Transverse colon (tissue), 4 donors: ENCODE measurements at regions not wholly inside any gene's neighbourhood (a gene's known extent, or its start where the extent isn't known, plus 50 kb on each side); places are given as distances from the start of the nearest gene placed in this dataset.
"Not testable (repeated sequence)": the region's sequence is repeated elsewhere in the genome, so short reads cannot be mapped to it uniquely, and the experiment has no call there.

ENCODE experiments used
- DNase-seq: peaks from one replicate; pipeline ENCODE4 v3.0.0-alpha.2; 2019
- H3K27ac ChIP-seq, 4 donors: fragments of 200-600 bp; sonication (generic); 2 replicates each; pipeline ENCODE4 v1.5.1; 2016 to 2018; ENCODE audit warnings: inconsistent platforms in 4 of 4
- H3K27me3 ChIP-seq: fragments of 200-600 bp; sonication (generic); 2 replicates; pipeline ENCODE4 v1.5.1; 2017; ENCODE audit warnings: inconsistent platforms
- H3K36me3 ChIP-seq, 4 donors: fragments of 200-600 bp; sonication (generic); 2 replicates each; pipeline ENCODE4 v1.5.1; 2017 to 2019; ENCODE audit warnings: inconsistent platforms in 4 of 4
- H3K4me1 ChIP-seq, 4 donors: fragments of 200-600 bp; sonication (generic); 2 replicates each; pipeline ENCODE4 v1.5.1; 2017 to 2020; ENCODE audit warnings: inconsistent platforms in 4 of 4
- H3K4me3 ChIP-seq, 4 donors: fragments of 200-600 bp; sonication (generic); 1 replicate in 1 of 4; 2 replicates in 3 of 4; pipeline versions ENCODE4 v1.5.1 to v1.6.1; 2017 to 2019; ENCODE audit warnings: inconsistent platforms in 4 of 4
- H3K9me3 ChIP-seq, 2 donors: fragments of 200-600 bp; sonication (generic); 2 replicates each; pipeline ENCODE4 v1.5.1; 2017 to 2019; ENCODE audit warnings: inconsistent platforms in 2 of 2
- EP300 ChIP-seq: sonication (generic); formaldehyde crosslinking; IDR thresholded peaks from one replicate; pipeline ENCODE4 v1.6.1; 2017; ENCODE audit warnings: antibody characterized with exemption, low read depth
- POLR2A ChIP-seq: fragments of 450-650 bp; IDR thresholded peaks from one replicate; pipeline ENCODE4 v1.6.1; 2016; ENCODE audit warnings: antibody characterized with exemption, mild to moderate bottlenecking, moderate library complexity
- POLR2AphosphoS5 ChIP-seq, 3 donors: sonication (generic); formaldehyde crosslinking; IDR thresholded peaks; one replicate each; pipeline ENCODE4 v1.6.1; 2016; ENCODE audit warnings: antibody characterized with exemption in 3 of 3
- WGBS, 2 donors: methylation state at CpG; one replicate each; pipeline ENCODE4 v1.1.5; 2018; ENCODE audit warnings: low coverage in 1 of 2; 5-methylcytosine and 5-hydroxymethylcytosine counted together
- in situ Hi-C, 4 donors: fragments of 200-750 bp; cut with MboI; loops; one replicate each; pipeline versions ENCODE4 v1.15.0 to v1.15.1; 2017; ENCODE audit warnings: low sequenced_read_pairs in 3 of 4, low pct_ligation_motif_present in 1 of 4, low pct_unique_long_range_greater_than_20kb in 1 of 4
- intact Hi-C: fragments of 100-400 bp; cut with DNase I; formaldehyde crosslinking; loops from one replicate; pipeline ENCODE4 v1.15.1; 2023; ENCODE audit warnings: low total_unique reads
- TF ChIP-seq, protein P1 (sequence below), 5 experiments: fragments of 200-600 bp in 3 of 5; fragments of 450-650 bp in 2 of 5; sonication (generic) in 3 of 5; IDR thresholded peaks; 1 replicate in 2 of 5; 2 replicates in 3 of 5; pipeline ENCODE4 v1.5.1; 2016 to 2017; ENCODE audit warnings: antibody characterized with exemption in 5 of 5, inconsistent platforms in 3 of 5, mild to moderate bottlenecking in 2 of 5, moderate library complexity in 1 of 5

DNA sequence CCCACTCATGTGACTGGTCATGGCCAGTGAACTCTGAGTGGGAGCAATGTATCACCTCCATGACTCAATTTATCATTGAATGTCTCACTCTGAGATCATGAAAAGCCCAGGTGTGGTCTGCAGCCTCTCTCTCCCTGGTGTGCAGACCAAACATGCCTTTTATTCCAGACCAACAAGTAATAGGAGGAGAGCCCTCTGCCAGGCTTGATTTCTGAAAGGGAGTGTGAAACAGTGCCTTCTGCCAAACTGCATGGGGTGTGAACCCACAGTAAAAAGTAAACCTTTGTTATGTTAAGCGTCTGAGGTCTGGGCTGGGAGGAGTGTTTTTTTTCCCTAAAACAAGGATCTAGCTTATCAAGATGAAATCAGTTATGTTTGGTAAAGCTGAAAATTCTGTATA lies 601.2 kb downstream of the ADCYAP1 start:
- H3K27me3 ChIP-seq, result no peaks in the 10 kb centered on the region
- in situ Hi-C loops (no loop called here), intact Hi-C loops (no loop called here)
- H3K36me3 ChIP-seq, result no peaks in the 10 kb centered on the region
- 45 to 50% methylated on average over 1 of the region's 1 CpG for WGBS, 2 donors
- TF ChIP-seq POLR2A (no peak), EP300 (no peak), POLR2AphosphoS5 (IDR thresholded peaks at IDR 0.05) (no peak)
- TF ChIP-seq, protein P1, sequence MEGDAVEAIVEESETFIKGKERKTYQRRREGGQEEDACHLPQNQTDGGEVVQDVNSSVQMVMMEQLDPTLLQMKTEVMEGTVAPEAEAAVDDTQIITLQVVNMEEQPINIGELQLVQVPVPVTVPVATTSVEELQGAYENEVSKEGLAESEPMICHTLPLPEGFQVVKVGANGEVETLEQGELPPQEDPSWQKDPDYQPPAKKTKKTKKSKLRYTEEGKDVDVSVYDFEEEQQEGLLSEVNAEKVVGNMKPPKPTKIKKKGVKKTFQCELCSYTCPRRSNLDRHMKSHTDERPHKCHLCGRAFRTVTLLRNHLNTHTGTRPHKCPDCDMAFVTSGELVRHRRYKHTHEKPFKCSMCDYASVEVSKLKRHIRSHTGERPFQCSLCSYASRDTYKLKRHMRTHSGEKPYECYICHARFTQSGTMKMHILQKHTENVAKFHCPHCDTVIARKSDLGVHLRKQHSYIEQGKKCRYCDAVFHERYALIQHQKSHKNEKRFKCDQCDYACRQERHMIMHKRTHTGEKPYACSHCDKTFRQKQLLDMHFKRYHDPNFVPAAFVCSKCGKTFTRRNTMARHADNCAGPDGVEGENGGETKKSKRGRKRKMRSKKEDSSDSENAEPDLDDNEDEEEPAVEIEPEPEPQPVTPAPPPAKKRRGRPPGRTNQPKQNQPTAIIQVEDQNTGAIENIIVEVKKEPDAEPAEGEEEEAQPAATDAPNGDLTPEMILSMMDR (IDR thresholded peaks at IDR 0.05), result no peak
- no peaks in the 10 kb centered on the region for H3K9me3 ChIP-seq
- no peaks in the 10 kb centered on the region for H3K4me1 ChIP-seq
- no peak for DNase-seq
- no peak overlapping the region for H3K4me3 ChIP-seq
- no peak overlapping the region for H3K27ac ChIP-seq

DNA sequence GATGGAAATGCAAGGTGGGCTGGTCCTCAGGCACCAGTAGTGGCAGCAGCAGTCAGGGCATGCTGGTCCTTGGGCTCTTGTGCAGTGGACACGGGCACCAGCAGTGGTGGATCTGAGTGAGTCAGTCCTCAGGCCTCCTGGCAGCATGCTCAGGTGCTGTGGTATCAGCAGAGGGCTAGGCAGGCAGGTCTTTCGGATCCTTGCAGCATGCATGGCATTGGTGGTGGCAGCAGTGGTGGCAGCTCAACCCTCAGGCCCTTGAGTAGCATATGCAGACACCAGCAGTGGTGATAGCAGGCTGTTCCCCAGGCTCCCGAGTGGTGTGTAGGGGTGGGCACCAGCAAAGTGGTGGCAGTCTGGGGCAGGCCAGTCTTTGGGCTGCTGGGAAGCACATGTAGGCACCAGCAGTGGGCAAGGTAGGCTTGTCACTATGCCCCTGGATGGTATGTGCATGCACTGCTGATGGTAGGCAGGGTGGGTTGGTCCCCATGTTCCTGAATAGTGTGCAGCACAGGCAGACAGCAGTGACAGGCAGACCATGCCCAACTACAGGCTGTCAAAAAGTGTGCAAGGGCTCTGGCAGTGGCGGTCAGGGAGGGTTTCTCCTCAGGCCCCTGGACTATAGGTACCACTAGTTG lies 606.0 kb downstream of the ADCYAP1 start:
- Histone ChIP-seq H3K36me3 (no peaks in the 10 kb centered on the region), H3K4me1 (no peaks in the 10 kb centered on the region), H3K9me3 (no peaks in the 10 kb centered on the region), H3K27ac (no peak overlapping the region), H3K27me3 (no peaks in the 10 kb centered on the region), H3K4me3 (no peak overlapping the region)
- TF ChIP-seq, protein P1 (IDR thresholded peaks at IDR 0.05), result no peak
- TF ChIP-seq POLR2A (no peak), POLR2AphosphoS5 (IDR thresholded peaks at IDR 0.05) (no peak), EP300 (no peak)
- DNase-seq, result no peak
- 71% methylated on average over 4 of the region's 4 CpGs; no CpG with 5 or more reads in 1 of the 2 donors for WGBS, 2 donors
- in situ Hi-C loops, result no loop called here
- intact Hi-C loops, result no loop called here

DNA sequence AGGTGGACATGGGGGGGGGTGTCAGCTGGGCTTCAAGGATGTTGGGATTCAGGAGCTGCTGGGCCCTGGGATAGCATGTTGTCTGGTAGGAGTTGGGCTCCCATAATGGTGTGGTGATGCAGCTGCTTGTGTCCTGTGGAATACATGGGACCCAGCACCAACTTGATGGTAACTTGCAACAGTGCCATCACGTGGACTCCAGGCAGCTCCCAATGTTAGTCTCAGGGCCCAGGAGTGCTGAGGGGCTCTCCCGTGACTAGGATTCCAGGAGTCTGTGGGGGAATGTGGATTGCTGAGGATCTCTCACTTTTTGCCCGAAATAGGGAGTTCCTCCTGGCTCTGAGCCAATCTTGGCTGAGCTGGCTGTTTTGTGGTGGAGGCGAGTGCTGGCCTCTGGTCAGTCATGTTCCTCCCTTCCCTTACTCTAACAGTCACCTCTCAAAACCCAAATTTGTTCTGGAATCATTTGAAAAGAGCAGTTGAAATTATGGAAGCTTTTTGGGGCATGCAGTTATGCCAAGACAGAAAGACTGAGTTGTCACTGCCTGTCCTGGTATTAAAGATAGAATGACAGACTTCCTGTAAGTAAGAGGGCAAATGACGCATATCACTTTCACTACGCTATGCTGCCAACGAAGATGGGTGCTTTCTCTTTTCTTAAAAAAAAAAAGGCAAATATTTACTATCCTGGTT lies 607.1 kb downstream of the ADCYAP1 start:
- 60 to 73% methylated on average over 3 to 7 of the region's 7 CpGs for WGBS, 2 donors
- no peaks in the 10 kb centered on the region for H3K9me3 ChIP-seq
- intact Hi-C loops, result no loop called here
- no peak overlapping the region for H3K4me3 ChIP-seq
- no peaks in the 10 kb centered on the region for H3K27me3 ChIP-seq
- in situ Hi-C loops, result no loop called here
- no peak for DNase-seq
- TF ChIP-seq EP300 (no peak), POLR2A (no peak), POLR2AphosphoS5 (IDR thresholded peaks at IDR 0.05) (no peak)
- TF ChIP-seq, protein P1 (IDR thresholded peaks at IDR 0.05), result no peak
- H3K36me3 ChIP-seq, result no peaks in the 10 kb centered on the region
- no peaks in the 10 kb centered on the region for H3K4me1 ChIP-seq
- H3K27ac ChIP-seq, result no peak overlapping the region

DNA sequence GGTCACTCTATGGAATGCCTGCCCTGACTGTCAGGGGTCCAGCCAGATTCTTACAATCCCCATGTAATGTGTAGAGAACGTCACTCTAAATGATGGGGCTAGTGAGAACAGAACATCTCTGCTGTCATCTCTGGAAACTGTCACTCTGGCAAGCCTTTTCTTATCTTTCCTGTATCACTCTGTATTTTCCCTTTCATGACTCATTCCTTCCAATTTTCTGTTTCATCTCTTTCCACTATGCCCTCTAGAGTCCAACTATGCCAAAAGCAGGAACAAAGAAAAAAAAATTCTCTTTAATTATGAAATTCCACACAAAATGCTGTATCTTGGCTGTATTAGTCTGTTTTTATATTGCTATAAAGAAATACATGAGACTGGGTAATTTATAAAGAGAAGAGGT lies 608.8 kb downstream of the ADCYAP1 start:
- no peaks in the 10 kb centered on the region for H3K9me3 ChIP-seq
- no peak overlapping the region for H3K4me3 ChIP-seq
- no peaks in the 10 kb centered on the region for H3K27me3 ChIP-seq
- intact Hi-C loops, result no loop called here
- DNase-seq, result no peak
- TF ChIP-seq EP300 (no peak), POLR2A (no peak), POLR2AphosphoS5 (IDR thresholded peaks at IDR 0.05) (no peak)
- TF ChIP-seq, protein P1 (IDR thresholded peaks at IDR 0.05), result no peak
- H3K27ac ChIP-seq, result no peak overlapping the region
- H3K4me1 ChIP-seq, result no peaks in the 10 kb centered on the region
- WGBS, 2 donors, result 60 to 64% methylated on average over 1 of the region's 1 CpG
- no peaks in the 10 kb centered on the region for H3K36me3 ChIP-seq
- in situ Hi-C loops, result no loop called here

DNA sequence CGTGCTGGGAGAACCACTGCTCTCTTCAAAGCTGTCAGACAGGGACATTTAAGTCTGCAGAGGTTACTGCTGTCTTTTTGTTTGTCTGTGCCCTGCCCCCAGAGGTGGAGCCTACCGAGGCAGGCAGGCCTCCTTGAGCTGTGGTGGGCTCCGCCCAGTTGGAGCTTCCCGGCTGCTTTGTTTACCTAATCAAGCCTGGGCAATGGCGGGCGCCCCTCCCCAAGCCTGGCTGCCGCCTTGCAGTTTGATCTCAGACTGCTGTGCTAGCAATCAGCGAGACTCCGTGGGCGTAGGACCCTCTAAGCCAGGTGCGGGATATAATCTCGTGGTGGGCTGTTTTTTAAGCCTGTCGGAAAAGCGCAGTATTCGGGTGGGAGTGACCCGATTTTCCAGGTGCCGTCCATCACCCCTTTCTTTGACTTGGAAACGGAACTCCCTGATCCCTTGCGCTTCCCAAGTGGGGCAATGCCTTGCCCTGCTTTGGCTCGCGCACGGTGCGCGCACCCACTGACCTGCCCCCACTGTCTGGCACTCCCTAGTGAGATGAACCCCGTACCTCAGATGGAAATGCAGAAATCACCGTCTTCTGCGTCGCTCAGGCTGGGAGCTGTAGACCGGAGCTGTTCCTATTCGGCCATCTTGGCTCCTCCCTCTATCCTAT lies 617.0 kb downstream of the ADCYAP1 start:
- WGBS, 2 donors, result 80 to 100% methylated on average over 2 to 29 of the region's 30 CpGs
- H3K9me3 ChIP-seq, in situ Hi-C loops: not testable (repeated sequence)

More for the DNA sequence above, 617.0 kb downstream of the ADCYAP1 start:
- DNase-seq, H3K4me3 ChIP-seq, H3K4me1 ChIP-seq, H3K27ac ChIP-seq, H3K27me3 ChIP-seq, intact Hi-C loops, H3K36me3 ChIP-seq: not testable (repeated sequence)
